ENCODE measurements at regions not wholly inside any gene's neighbourhood (a gene's known extent, or its start where the extent isn't known, plus 50 kb on each side); places are given as distances from the start of the nearest gene placed in this dataset.

- TF ChIP-seq CTCF (IDR thresholded peaks at IDR 0.05) (no peak), POLR2A (IDR thresholded peaks at IDR 0.05) (no peak)
Measured at GRCh38 chr9:111237447-111237846, 92.6 kb downstream of the OR2K2 start.
